ENCODE measurements at regions not wholly inside any gene's neighbourhood (a gene's known extent, or its start where the extent isn't known, plus 50 kb on each side); places are given as distances from the start of the nearest gene placed in this dataset.
"Not testable (repeated sequence)": the region's sequence is repeated elsewhere in the genome, so short reads cannot be mapped to it uniquely, and the experiment has no call there.

DNA sequence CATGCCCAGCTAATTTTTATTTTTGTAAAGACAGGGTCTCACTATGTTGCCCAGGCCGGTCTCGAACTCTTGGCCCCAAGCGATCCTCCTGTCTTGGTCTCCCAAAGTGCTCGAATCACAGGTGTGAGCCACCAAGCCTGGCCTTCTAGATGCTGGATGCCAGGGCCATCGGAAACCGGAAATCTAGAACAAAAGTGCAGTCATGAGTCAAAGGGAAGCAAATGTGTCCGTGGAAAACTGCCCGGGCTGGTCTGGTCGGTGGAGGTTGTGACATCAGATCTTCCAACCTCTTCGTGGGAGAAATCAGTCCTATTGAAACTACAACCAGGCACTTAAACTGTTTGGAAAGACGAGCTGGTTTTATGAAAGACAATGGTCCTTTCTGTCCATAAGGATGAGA, 92.3 kb upstream of the SHOX start:
- peaks cover 27% of the 10 kb centered on the region for H3K9me3 Mint-ChIP-seq

GRCh38 chrX:541006-541405, 89.6 kb upstream of the SHOX start:
- not testable (repeated sequence) for H3K4me3 Mint-ChIP-seq; H3K27me3 Mint-ChIP-seq (ENCODE audit: low read depth); H3K27ac Mint-ChIP-seq; H3K4me1 Mint-ChIP-seq (ENCODE audit: low read depth); H3K36me3 Mint-ChIP-seq (ENCODE audit: low read depth)
- peaks cover 25% of the 10 kb centered on the region for H3K9me3 Mint-ChIP-seq

More for the DNA sequence above, 92.3 kb upstream of the SHOX start:
- H3K36me3 Mint-ChIP-seq (ENCODE audit: low read depth), result peaks cover 2% of the 10 kb centered on the region
- no peak overlapping the region for H3K27ac Mint-ChIP-seq
- H3K27me3 Mint-ChIP-seq (ENCODE audit: low read depth), result no peaks in the 10 kb centered on the region
- no peaks in the 10 kb centered on the region for H3K4me1 Mint-ChIP-seq (ENCODE audit: low read depth)
- no peak overlapping the region for H3K4me3 Mint-ChIP-seq

DNA sequence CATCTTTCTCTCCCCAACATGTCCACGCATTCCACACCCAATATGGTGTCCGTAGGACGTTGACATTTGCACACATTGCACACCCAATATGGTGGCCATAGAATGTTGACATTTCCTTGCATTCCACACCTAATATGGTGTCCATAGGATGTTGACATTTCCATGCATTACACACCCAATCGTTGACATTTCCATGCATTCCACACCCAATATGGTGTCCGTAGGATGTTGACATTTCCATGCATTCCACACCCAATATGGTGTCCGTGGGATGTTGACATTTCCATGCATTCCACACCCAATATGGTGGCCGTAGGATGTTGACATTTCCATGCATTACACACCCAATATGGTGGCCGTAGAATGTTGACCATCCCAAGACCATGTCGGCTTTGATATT, 88.4 kb upstream of the SHOX start:
- Mint-ChIP-seq H3K9me3 (peaks cover 28% of the 10 kb centered on the region), H3K36me3 (ENCODE audit: low read depth) (peaks cover 2% of the 10 kb centered on the region), H3K27me3 (ENCODE audit: low read depth) (no peaks in the 10 kb centered on the region), H3K4me1 (ENCODE audit: low read depth) (no peaks in the 10 kb centered on the region), H3K27ac (no peak overlapping the region), H3K4me3 (no peak overlapping the region)

DNA sequence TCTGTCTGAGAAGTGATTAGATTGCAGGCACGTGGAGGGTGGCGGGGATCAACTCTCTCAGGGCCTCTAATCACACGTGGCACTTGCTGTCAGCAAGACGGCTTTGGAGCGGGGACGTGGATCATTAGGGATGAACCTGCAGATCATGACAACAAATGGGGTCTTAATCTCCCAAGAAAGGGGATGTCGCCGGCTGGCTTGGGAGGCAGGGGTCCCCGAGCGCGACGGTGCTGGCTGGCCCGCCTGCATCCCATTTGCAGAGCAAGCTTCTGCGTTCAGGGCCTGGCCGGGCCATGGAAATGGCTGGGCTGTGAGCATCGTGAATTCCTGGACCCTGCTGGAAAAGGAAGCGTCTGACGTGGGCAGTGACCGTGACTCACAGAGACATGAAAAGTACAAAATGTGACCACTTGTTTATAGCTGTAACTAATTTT, 85.1 kb upstream of the SHOX start:
- Mint-ChIP-seq H3K27ac (no peak overlapping the region), H3K4me3 (no peak overlapping the region), H3K9me3 (peaks cover 40% of the 10 kb centered on the region), H3K4me1 (ENCODE audit: low read depth) (no peaks in the 10 kb centered on the region), H3K27me3 (ENCODE audit: low read depth) (no peaks in the 10 kb centered on the region), H3K36me3 (ENCODE audit: low read depth) (peaks cover 2% of the 10 kb centered on the region)

DNA sequence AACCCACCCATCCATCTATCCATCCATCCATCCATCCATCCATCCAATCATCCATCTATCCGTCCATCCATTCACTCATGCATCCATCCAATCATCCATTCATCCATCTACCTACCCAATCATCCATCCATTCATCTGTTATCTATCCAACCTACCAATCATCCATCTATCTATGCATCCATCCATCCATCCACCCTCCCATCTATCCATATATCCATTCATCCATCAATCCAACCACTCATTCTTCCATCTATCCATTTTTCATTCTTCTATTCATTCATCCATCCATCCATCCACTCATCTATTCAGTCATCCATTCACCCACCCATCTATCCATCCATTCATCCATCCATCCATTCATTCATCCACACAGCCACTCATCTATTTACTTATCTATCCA, 80.1 kb upstream of the SHOX start:
- Mint-ChIP-seq H3K9me3 (peaks cover 46% of the 10 kb centered on the region), H3K27me3 (ENCODE audit: low read depth) (no peaks in the 10 kb centered on the region), H3K4me1 (ENCODE audit: low read depth) (no peaks in the 10 kb centered on the region), H3K36me3 (ENCODE audit: low read depth) (no peaks in the 10 kb centered on the region), H3K27ac (no peak overlapping the region), H3K4me3 (no peak overlapping the region)

DNA sequence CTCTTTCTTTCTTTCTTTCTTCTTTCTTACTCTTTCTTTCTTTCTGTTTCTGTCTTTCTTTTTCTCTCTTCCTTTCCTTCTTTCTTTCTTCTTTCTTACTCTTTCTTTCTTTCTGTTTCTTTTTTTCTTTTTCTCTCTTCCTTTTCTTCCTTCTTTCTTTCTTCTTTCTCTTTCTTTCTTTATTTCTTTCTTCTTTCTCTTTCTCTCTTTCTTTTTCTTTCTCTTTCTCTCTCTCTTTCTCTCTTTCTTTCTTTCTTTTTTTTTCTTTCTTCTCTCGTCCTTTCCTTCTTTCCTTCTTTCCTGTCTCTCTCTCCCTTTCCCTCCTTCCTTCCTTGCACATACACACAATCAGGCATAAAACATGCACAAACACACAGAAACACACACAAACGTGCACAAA, 79.3 kb upstream of the SHOX start:
- Mint-ChIP-seq H3K27me3 (ENCODE audit: low read depth) (no peaks in the 10 kb centered on the region), H3K36me3 (ENCODE audit: low read depth) (no peaks in the 10 kb centered on the region), H3K4me3 (no peak overlapping the region), H3K4me1 (ENCODE audit: low read depth) (no peaks in the 10 kb centered on the region), H3K27ac (no peak overlapping the region), H3K9me3 (peaks cover 46% of the 10 kb centered on the region)

DNA sequence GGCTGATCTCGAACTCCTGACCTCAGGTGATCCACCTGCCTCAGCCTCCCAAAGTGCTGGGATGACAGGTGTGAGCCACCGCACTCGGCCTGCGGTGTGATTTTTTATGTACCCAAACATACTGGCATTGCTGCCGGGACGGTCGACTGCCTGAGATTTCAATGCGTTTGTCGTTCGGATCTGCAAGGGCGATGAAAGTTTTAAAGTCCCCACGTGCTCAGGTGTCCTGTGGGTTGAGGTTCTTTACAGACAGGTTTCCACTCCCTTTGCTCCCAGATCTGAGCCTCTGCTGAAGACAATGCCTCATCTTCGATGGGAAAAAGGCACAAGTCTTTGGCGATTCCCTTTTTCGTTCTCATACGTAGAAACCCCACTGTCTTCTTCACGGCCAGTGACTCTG, 78.1 kb upstream of the SHOX start:
- Mint-ChIP-seq H3K9me3 (peaks cover 41% of the 10 kb centered on the region), H3K27ac (no peak overlapping the region), H3K4me1 (ENCODE audit: low read depth) (no peaks in the 10 kb centered on the region)

DNA sequence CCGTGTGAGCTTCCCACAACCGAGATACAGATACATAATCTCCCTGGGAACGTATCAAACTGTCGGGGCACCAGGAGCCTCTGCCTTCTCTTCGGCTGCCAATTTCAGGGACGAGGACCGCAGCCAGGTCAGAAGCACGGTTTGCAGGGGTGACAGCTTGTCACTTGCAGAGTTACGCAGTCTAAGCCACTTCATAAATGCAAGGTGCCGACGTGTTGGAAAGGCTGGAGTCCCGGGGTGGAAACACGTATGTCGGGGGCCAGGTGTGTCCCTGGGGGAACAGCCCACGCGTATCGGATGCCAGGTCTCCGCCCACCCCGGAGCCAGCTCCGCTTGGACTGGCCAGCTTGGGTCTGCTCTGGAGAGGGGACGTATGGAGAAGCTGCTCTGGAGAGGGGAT, 76.3 kb upstream of the SHOX start:
- Mint-ChIP-seq H3K27me3 (ENCODE audit: low read depth) (no peaks in the 10 kb centered on the region), H3K9me3 (peaks cover 35% of the 10 kb centered on the region), H3K36me3 (ENCODE audit: low read depth) (no peaks in the 10 kb centered on the region), H3K4me1 (ENCODE audit: low read depth) (no peaks in the 10 kb centered on the region), H3K27ac (no peak overlapping the region), H3K4me3 (no peak overlapping the region)

More for the DNA sequence above, 78.1 kb upstream of the SHOX start:
- H3K27me3 Mint-ChIP-seq (ENCODE audit: low read depth), result no peaks in the 10 kb centered on the region
- H3K36me3 Mint-ChIP-seq (ENCODE audit: low read depth), result no peaks in the 10 kb centered on the region
- H3K4me3 Mint-ChIP-seq, result no peak overlapping the region

DNA sequence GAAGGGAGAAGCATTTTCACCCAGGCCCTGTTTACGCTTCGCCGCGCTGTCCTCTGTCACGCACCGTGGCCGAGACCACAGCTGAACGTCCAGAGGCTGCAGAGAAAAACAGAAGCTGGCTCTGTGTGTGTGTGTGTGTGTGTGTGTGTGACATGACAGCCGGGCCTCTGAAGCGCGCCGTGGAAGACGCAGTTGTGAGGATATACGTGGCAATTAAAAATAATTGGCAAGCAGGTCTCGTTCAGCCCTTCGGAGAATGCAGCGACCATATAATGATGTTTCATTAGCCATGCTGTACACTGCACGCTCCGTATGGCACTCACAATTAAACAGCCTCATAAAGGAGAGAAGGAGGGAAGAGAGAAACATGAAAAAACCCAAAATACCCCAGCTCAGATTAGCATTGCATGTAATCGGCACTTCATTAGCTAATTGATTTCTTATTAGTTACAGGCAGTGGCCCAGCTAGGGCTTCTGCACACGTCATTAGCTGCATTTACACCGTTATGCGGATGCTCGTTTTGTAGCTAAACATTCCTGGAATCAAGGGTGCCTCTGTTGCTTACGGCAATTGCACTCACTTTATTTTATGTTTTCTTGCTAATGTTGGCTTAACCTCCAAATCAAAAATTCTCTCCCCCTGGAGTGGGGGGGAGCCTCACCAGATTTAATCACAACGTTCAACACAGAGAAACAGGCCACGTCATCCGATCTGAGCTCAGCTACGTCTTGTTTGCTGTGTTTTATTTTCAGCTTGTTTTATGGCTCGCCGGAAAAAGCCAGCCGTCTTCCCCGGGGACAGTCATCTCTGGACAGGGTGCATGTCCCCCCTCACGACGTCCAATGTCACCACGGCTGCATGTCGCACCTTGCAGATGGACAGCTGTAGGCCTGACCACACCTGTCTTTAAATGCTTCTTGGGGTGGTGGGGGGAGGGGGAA, 74.6 kb upstream of the SHOX start:
- no peaks in the 10 kb centered on the region for H3K27me3 Mint-ChIP-seq (ENCODE audit: low read depth)
- no peak overlapping the region for H3K27ac Mint-ChIP-seq
- H3K9me3 Mint-ChIP-seq, result peaks cover 18% of the 10 kb centered on the region
- H3K36me3 Mint-ChIP-seq (ENCODE audit: low read depth), result no peaks in the 10 kb centered on the region
- no peak overlapping the region for H3K4me3 Mint-ChIP-seq
- no peaks in the 10 kb centered on the region for H3K4me1 Mint-ChIP-seq (ENCODE audit: low read depth)

DNA sequence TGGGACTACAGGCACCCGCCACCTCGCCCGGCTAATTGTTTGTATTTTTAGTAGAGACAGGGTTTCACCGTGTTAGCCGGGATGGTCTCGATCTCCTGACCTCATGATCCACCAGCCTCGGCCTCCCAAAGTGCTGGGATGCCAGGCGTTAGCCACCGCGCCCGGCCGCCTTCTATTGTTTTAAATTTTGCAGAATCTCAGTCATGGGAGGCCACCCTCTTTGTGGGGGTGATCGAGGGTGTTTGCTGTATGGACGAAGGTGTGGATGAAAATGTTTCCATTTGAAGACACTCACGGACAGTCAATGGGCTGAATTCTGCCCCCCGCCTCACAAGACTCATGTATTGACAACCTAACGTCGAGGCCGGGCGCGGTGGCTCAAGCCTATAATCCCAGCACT, 73.0 kb upstream of the SHOX start:
- H3K4me3 Mint-ChIP-seq; H3K4me1 Mint-ChIP-seq (ENCODE audit: low read depth); H3K27ac Mint-ChIP-seq; H3K27me3 Mint-ChIP-seq (ENCODE audit: low read depth); H3K36me3 Mint-ChIP-seq (ENCODE audit: low read depth): not testable (repeated sequence)
- peaks cover 19% of the 10 kb centered on the region for H3K9me3 Mint-ChIP-seq

DNA sequence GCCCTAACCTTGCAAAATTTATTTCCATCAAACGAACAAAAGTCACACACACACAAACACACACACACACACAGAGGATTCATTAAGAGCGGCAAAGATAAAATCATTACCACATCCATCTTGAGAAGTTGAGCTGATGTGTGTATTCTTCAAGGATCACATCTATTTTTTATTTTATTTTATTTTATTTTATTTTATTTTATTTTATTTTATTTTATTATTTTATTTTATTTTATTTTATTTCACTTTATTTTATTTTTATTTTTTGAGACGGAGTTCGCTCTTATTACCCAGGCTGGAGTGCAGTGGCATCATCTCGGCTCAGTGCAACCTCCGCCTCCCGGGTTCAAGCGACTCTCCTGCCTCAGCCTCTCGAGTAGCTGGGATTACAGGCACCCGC, 71.3 kb upstream of the SHOX start:
- H3K27me3 Mint-ChIP-seq (ENCODE audit: low read depth); H3K4me1 Mint-ChIP-seq (ENCODE audit: low read depth); H3K36me3 Mint-ChIP-seq (ENCODE audit: low read depth); H3K4me3 Mint-ChIP-seq; H3K27ac Mint-ChIP-seq: not testable (repeated sequence)
- peaks cover 15% of the 10 kb centered on the region for H3K9me3 Mint-ChIP-seq

- Mint-ChIP-seq H3K27ac (no peak overlapping the region), H3K4me1 (ENCODE audit: low read depth) (peaks cover 2% of the 10 kb centered on the region), H3K9me3 (peaks cover 31% of the 10 kb centered on the region), H3K27me3 (ENCODE audit: low read depth) (no peaks in the 10 kb centered on the region), H3K4me3 (no peak overlapping the region), H3K36me3 (ENCODE audit: low read depth) (no peaks in the 10 kb centered on the region)
These were observed 62.7 kb upstream of the SHOX start for GRCh38 chrX:567891-568290.

DNA sequence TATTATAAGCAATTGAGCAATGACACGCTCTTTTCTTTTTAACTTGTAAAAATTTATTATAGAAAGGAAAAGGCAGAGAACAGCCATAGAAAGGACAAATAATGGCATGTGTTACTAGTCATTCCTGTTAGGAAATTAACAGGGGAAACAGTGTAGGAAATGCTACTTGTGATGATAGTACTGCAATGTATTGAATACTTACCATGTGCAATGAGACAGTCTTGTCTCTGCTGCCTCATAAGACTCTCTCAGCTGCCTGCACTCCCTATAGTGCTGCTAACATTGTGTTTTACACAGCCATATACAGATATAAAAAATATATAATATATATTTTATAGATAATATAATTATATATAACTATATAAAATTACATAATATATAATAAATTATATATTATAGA, 62.3 kb upstream of the SHOX start:
- no peaks in the 10 kb centered on the region for H3K36me3 Mint-ChIP-seq (ENCODE audit: low read depth)
- peaks cover 2% of the 10 kb centered on the region for H3K4me1 Mint-ChIP-seq (ENCODE audit: low read depth)
- H3K4me3 Mint-ChIP-seq, result no peak overlapping the region
- H3K27ac Mint-ChIP-seq, result no peak overlapping the region
- H3K27me3 Mint-ChIP-seq (ENCODE audit: low read depth), result no peaks in the 10 kb centered on the region
- H3K9me3 Mint-ChIP-seq, result peaks cover 31% of the 10 kb centered on the region

DNA sequence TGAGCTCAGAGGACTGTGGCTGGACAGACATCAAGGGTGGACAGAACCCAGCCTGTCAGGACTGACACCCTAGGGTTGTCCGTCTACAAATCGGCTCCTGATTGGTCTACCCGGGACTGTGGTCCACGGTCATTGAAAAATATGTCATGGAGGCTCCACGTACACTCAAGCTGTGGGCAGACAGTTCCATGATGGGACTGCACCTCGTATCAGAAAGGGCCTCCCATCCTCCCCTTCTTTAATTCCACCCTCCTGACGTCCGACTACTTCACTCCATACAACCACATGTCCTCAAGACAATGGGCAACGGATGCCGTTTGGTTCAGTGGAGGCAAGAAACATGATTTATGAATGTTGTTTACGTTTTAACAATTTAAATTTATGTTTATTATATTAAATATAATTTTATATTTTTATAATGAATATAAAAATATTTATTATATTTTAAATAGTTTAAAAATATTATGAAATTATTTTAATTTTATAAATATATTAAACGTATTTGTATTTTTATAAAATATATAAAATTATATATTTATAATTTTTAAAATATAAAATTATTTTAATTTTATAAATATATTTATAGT, 58.0 kb upstream of the SHOX start:
- Mint-ChIP-seq H3K27ac (no peak overlapping the region), H3K4me3 (no peak overlapping the region)

GRCh38 chrX:574251-574650, 56.3 kb upstream of the SHOX start:
- H3K27me3 Mint-ChIP-seq (ENCODE audit: low read depth), result no peaks in the 10 kb centered on the region
- H3K9me3 Mint-ChIP-seq, result peaks cover 32% of the 10 kb centered on the region
- peaks cover 2% of the 10 kb centered on the region for H3K4me1 Mint-ChIP-seq (ENCODE audit: low read depth)
- no peaks in the 10 kb centered on the region for H3K36me3 Mint-ChIP-seq (ENCODE audit: low read depth)
- H3K27ac Mint-ChIP-seq, result no peak overlapping the region
- no peak overlapping the region for H3K4me3 Mint-ChIP-seq

More for the DNA sequence above, 58.0 kb upstream of the SHOX start:
- no peaks in the 10 kb centered on the region for H3K27me3 Mint-ChIP-seq (ENCODE audit: low read depth)
- H3K4me1 Mint-ChIP-seq (ENCODE audit: low read depth), result peaks cover 2% of the 10 kb centered on the region
- peaks cover 24% of the 10 kb centered on the region for H3K9me3 Mint-ChIP-seq
- no peaks in the 10 kb centered on the region for H3K36me3 Mint-ChIP-seq (ENCODE audit: low read depth)

Data from T-helper 1 cell treated with Interleukin-12 subunit alpha and Interleukin-12 subunit beta and Interleukin-4 antibody, amounts not matched to agents 30 μg/mL and 1 μg/mL, for 36 hours (primary cell).